K562 (cell line): ENCODE measurements at regions not wholly inside any gene's neighbourhood (a gene's known extent, or its start where the extent isn't known, plus 50 kb on each side); places are given as distances from the start of the nearest gene placed in this dataset.

ENCODE experiments used
- ATAC-seq: fragments of 200-7000 bp; cut with Tn5 transposase; 3 replicates; pipeline ENCODE4 v1.9.1; 2020; ENCODE audit warnings: moderate library complexity
- BruUV-seq: library from RNA; stranded (reverse); fragments of 400-500 nt; replicated peaks from 2 replicates; lab custom pipeline; 2021; lab: Mats Ljungman, UMichigan
- CTCF ChIA-PET: fragments of 300-600 bp; formaldehyde crosslinking; extraction: SDS; loops from one replicate; lab custom pipeline; 2021; ENCODE audit warnings: low intra/inter-chr PET ratio; lab: Yijun Ruan, JAX
- POLR2A ChIA-PET: fragments of 300-600, 350-650 bp; sonication (Branson Sonifier 250); formaldehyde crosslinking; extraction: SDS; loops from one replicate; lab custom pipeline; 2021; ENCODE audit warnings: antibody characterized with exemption, inconsistent platforms; lab: Yijun Ruan, JAX
- DNase-seq, 4 experiments: peaks; one replicate each; pipeline versions ENCODE4 v3.0.0 to v3.0.0-alpha.2; 2011 to 2018; ENCODE audit warnings: low spot score in 3 of 4, mixed read lengths in 3 of 4; ENCODE audit errors: extremely low read depth in 1 of 4
- FAIRE-seq: peaks from 2 replicates; lab custom pipeline; 2011; peaks lifted over from hg19 to GRCh38; lab: Jason Lieb, UNC
- H2AFZ ChIP-seq: 2 replicates; pipeline ENCODE4 v1.6.0; 2011; ENCODE audit warnings: low read depth, low read length, control low read depth, inconsistent platforms
- H3K27ac ChIP-seq: fragments of 200-600 bp; 3 replicates; pipeline ENCODE4 v1.8.0; 2011; ENCODE audit warnings: low read depth, mild to moderate bottlenecking, control low read depth, inconsistent platforms, low read length, moderate library complexity, mixed read lengths; ENCODE audit errors: extremely low read depth
- H3K27me3 ChIP-seq, 2 experiments: fragments of 300-600 bp in 1 of 2; 2 replicates in 1 of 2; 3 replicates in 1 of 2; pipeline versions ENCODE4 v1.6.0 to v1.8.0; 2011; ENCODE audit warnings: inconsistent platforms in 2 of 2, low read length in 2 of 2, mild to moderate bottlenecking in 1 of 2, mixed read lengths in 1 of 2, moderate library complexity in 1 of 2; ENCODE audit not compliant: control insufficient read depth in 2 of 2, insufficient read depth in 2 of 2
- H3K36me3 ChIP-seq: fragments of 300-600 bp; 3 replicates; pipeline ENCODE4 v1.8.0; 2011; ENCODE audit warnings: mild to moderate bottlenecking, low read length, inconsistent platforms; ENCODE audit not compliant: control insufficient read depth, insufficient read depth
- H3K4me1 ChIP-seq, 2 experiments: fragments of 200-600 bp in 1 of 2; replicated peaks in 1 of 2; 2 replicates in 1 of 2; 3 replicates in 1 of 2; pipeline versions ENCODE4 v1.5.1 to v1.8.0; 2011; ENCODE audit warnings: inconsistent platforms in 2 of 2, low read length in 2 of 2, mild to moderate bottlenecking in 1 of 2, mixed read lengths in 1 of 2, moderate library complexity in 1 of 2; ENCODE audit not compliant: control insufficient read depth in 2 of 2, insufficient read depth in 2 of 2
- H3K4me2 ChIP-seq: 2 replicates; pipeline ENCODE4 v1.6.1; 2011; ENCODE audit warnings: low read length, control low read depth, inconsistent platforms, mixed read lengths; ENCODE audit not compliant: insufficient read depth
- H3K4me3 ChIP-seq: fragments of 200-600 bp; sonication (generic), shearing (Covaris generic); 2 replicates; pipeline ENCODE4 v1.5.1; 2016; ENCODE audit warnings: control low read depth, inconsistent platforms
- H3K79me2 ChIP-seq: fragments of 200-600 bp; 3 replicates; pipeline ENCODE4 v1.8.0; 2011; ENCODE audit warnings: low read length, inconsistent platforms; ENCODE audit not compliant: control insufficient read depth, insufficient read depth
- H3K9ac ChIP-seq, 2 experiments: 2 replicates each; pipeline versions ENCODE4 v1.6.0 to v1.6.1; 2011; ENCODE audit warnings: low read depth in 2 of 2, low read length in 2 of 2, control low read depth in 1 of 2, inconsistent platforms in 1 of 2, mild to moderate bottlenecking in 1 of 2, mixed read lengths in 1 of 2; ENCODE audit not compliant: insufficient read depth in 1 of 2
- H3K9me1 ChIP-seq: one replicate; pipeline ENCODE4 v1.6.0; 2011; ENCODE audit warnings: inconsistent platforms, mild to moderate bottlenecking, low read length, moderate library complexity; ENCODE audit not compliant: control insufficient read depth, insufficient read depth
- H3K9me3 ChIP-seq: replicated peaks from 2 replicates; pipeline ENCODE4 v1.5.1; 2011; ENCODE audit warnings: low read depth, low read length, inconsistent platforms; ENCODE audit not compliant: control insufficient read depth, insufficient read depth
- H4K20me1 ChIP-seq: replicated peaks from 2 replicates; pipeline ENCODE4 v1.6.1; 2011; ENCODE audit warnings: low read length, inconsistent platforms, mixed read lengths; ENCODE audit not compliant: control insufficient read depth, insufficient read depth
- CBX2 ChIP-seq: fragments of 200-600 bp; sonication (generic); IDR thresholded peaks from one replicate; pipeline ENCODE4 v1.6.1; 2012; ENCODE audit warnings: mild to moderate bottlenecking, low read length, inconsistent platforms; ENCODE audit not compliant: insufficient read depth, poor library complexity, severe bottlenecking
- E2F8 ChIP-seq: fragments of 450-650 bp; IDR thresholded peaks from 2 replicates; pipeline ENCODE4 v1.7.1; 2018; ENCODE audit warnings: mild to moderate bottlenecking, low read depth; ENCODE audit not compliant: partially characterized antibody
- ETS2 ChIP-seq: IDR thresholded peaks from 2 replicates; pipeline ENCODE4 v1.6.1; 2016; ENCODE audit warnings: borderline replicate concordance, missing genetic modification characterization, mild to moderate bottlenecking, moderate library complexity, missing compliant biosample characterization; ENCODE audit not compliant: poor library complexity, severe bottlenecking
- GATAD2B ChIP-seq: fragments of 450-650 bp; IDR thresholded peaks from 2 replicates; pipeline ENCODE4 v1.6.1; 2017; ENCODE audit warnings: mild to moderate bottlenecking, borderline replicate concordance
- JUND ChIP-seq, 2 experiments: IDR thresholded peaks; 2 replicates in 1 of 2; 3 replicates in 1 of 2; pipeline ENCODE4 v1.6.1; 2011; ENCODE audit warnings: borderline replicate concordance in 2 of 2, low read depth in 2 of 2, low read length in 2 of 2, improper control_type of control experiment in 1 of 2, missing biosample characterization in 1 of 2, missing genetic modification characterization in 1 of 2, missing genetic modification reagents in 1 of 2
- MEF2A ChIP-seq: IDR thresholded peaks from 2 replicates; pipeline ENCODE4 v1.6.1; 2011; ENCODE audit warnings: low read depth, mild to moderate bottlenecking, low read length, moderate library complexity; ENCODE audit not compliant: control insufficient read depth
- MEIS2 ChIP-seq: fragments of 450-650 bp; IDR thresholded peaks from 2 replicates; pipeline ENCODE4 v1.6.1; 2014; ENCODE audit warnings: mild to moderate bottlenecking; ENCODE audit not compliant: partially characterized antibody
- NFIC ChIP-seq: fragments of 450-650 bp; IDR thresholded peaks from 2 replicates; pipeline ENCODE4 v1.6.1; 2017; ENCODE audit warnings: mild to moderate bottlenecking, inconsistent platforms
- SETDB1 ChIP-seq: IDR thresholded peaks from one replicate; pipeline ENCODE4 v1.6.1; 2012; ENCODE audit warnings: low read length, control low read depth, inconsistent platforms
- SRSF9 ChIP-seq: fragments of 200-400 bp; formaldehyde crosslinking; IDR thresholded peaks from 2 replicates; pipeline ENCODE4 v1.6.1; 2017; ENCODE audit warnings: low read depth, low read length, borderline replicate concordance
- TBP ChIP-seq: optimal IDR thresholded peaks from 2 replicates; pipeline ENCODE3; 2011; ENCODE audit warnings: low read depth, low read length, improper control_type of control experiment
- TCF15 ChIP-seq: fragments of 250-450 bp; sonication (Bioruptor Pico); IDR thresholded peaks from 2 replicates; pipeline ENCODE4 v1.8.0; 2022; ENCODE audit warnings: moderate library complexity, mild to moderate bottlenecking, inconsistent platforms
- ZFPM2 ChIP-seq: fragments of 250-450 bp; sonication (Bioruptor Pico); IDR thresholded peaks from 2 replicates; pipeline ENCODE4 v1.5.1; 2022; ENCODE audit warnings: mild to moderate bottlenecking
- ZNF140 ChIP-seq: fragments of 250-450 bp; sonication (Bioruptor Pico); IDR thresholded peaks from 2 replicates; pipeline ENCODE4 v1.8.0; 2021; ENCODE audit warnings: moderate library complexity, mild to moderate bottlenecking, inconsistent platforms
- ZNF175 ChIP-seq: fragments of 200-800 bp; sonication (Bioruptor generic); IDR thresholded peaks from 2 replicates; pipeline ENCODE4 v1.6.1; 2016; ENCODE audit warnings: low read depth, mild to moderate bottlenecking, missing genetic modification characterization, missing compliant biosample characterization
- ZNF766 ChIP-seq: fragments of 200-800 bp; sonication (Bioruptor generic); conservative IDR thresholded peaks from 2 replicates; pipeline ENCODE4 v1.6.1; 2016; ENCODE audit warnings: missing genetic modification characterization, missing compliant biosample characterization
- WGBS: fragments of 100-300 bp; shearing (Covaris generic); methylation state at CpG from one replicate; pipeline ENCODE4 v1.1.6; 2016; ENCODE audit warnings: low coverage, mixed read lengths; ENCODE audit not compliant: insufficient coverage; ENCODE audit errors: missing lambda C conversion rate; 5-methylcytosine and 5-hydroxymethylcytosine counted together
- in situ Hi-C: fragments of 300-500 bp; cut with MboI; formaldehyde crosslinking; loops from 4 replicates; pipeline ENCODE4 v1.15.0; 2018; ENCODE audit warnings: inconsistent platforms, mixed read lengths
- intact Hi-C: fragments of 100-400 bp; cut with micrococcal nuclease; formaldehyde crosslinking; loops from 2 replicates; pipeline ENCODE4 v1.14.2; 2022

GRCh38 chr3:124258057-124258500 lies 266.2 kb upstream of the ROPN1 start (continued):
- TF ChIP-seq SRSF9 = no peak
- no peak for TF ChIP-seq TCF15 (CRISPR knock-in tag)
- TF ChIP-seq SETDB1 = no peak
- TF ChIP-seq ZNF175 = no peak
- no peak for TF ChIP-seq ETS2
- no peak for TF ChIP-seq NFIC
- no peak for TF ChIP-seq ZNF766 (CRISPR knock-in tag)

- in situ Hi-C loops (no loop called here), intact Hi-C loops (no loop called here)
- BruUV-seq = no TSS peak
- POLR2A ChIA-PET = no interaction called here
- Histone ChIP-seq H3K4me1 (no peaks in the 10 kb centered on the region), H3K4me3 (no peak overlapping the region), H3K9ac (no peak overlapping the region), H2AFZ (no peak overlapping the region), H3K27ac (no peak overlapping the region), H3K9me3 (no peaks in the 10 kb centered on the region), H3K4me2 (no peak overlapping the region), H3K36me3 (no peaks in the 10 kb centered on the region), H3K27me3 (no peaks in the 10 kb centered on the region; a peak in 1 of 5 replicates), H3K79me2 (no peaks in the 10 kb centered on the region), H4K20me1 (no peaks in the 10 kb centered on the region), H3K9me1 (no peaks in the 10 kb centered on the region)
- ATAC-seq = no peak
- CTCF ChIA-PET = interaction anchor here (0.7 kb wide), 1 partner anchor 375 kb away, joined by 4 read pairs; no protein-coding TSS in a partner anchor
- DNase-seq = peak in 2 of 4 experiments; percentile 0 to 6
- 0% methylated on average over 1 of the region's 1 CpG for WGBS
- no peak for FAIRE-seq
- TF ChIP-seq MEF2A = no peak
- no peak for TF ChIP-seq E2F8
- TF ChIP-seq ZNF140 = no peak
- TF ChIP-seq ZFPM2 = no peak
- no peak for TF ChIP-seq GATAD2B
- TF ChIP-seq MEIS2 = no peak
- no peak for TF ChIP-seq CBX2
- peak; percentile 28; the same call in 1 of the 2 replicates for TF ChIP-seq JUND (IDR thresholded peaks at IDR 0.05; ENCODE audit: borderline replicate concordance, low read depth, low read length)
- TF ChIP-seq JUND (tag; IDR thresholded peaks at IDR 0.05; ENCODE audit: borderline replicate concordance, low read depth, low read length) = no peak; the same call in 2 of the 3 replicates
- no peak for TF ChIP-seq TBP
Observed at GRCh38 chr3:124260206-124260915, 268.4 kb upstream of the ROPN1 start.
